GM23248 (cell line): ENCODE measurements at regions not wholly inside any gene's neighbourhood (a gene's known extent, or its start where the extent isn't known, plus 50 kb on each side); places are given as distances from the start of the nearest gene placed in this dataset.

Experiments used
- EZH2 ChIP-seq: fragments of 200-600 bp; sonication (generic); IDR thresholded peaks from 2 replicates; pipeline ENCODE4 v1.6.1; 2018; ENCODE audit warnings: antibody characterized with exemption, mild to moderate bottlenecking; ENCODE audit not compliant: insufficient read depth, poor library complexity, severe bottlenecking
- EZH2phosphoT487 ChIP-seq: fragments of 200-600 bp; sonication (generic); IDR thresholded peaks from 2 replicates; pipeline ENCODE4 v1.6.1; 2018; ENCODE audit warnings: antibody characterized with exemption, moderate library complexity, mild to moderate bottlenecking, low read depth; ENCODE audit not compliant: insufficient read depth

DNA sequence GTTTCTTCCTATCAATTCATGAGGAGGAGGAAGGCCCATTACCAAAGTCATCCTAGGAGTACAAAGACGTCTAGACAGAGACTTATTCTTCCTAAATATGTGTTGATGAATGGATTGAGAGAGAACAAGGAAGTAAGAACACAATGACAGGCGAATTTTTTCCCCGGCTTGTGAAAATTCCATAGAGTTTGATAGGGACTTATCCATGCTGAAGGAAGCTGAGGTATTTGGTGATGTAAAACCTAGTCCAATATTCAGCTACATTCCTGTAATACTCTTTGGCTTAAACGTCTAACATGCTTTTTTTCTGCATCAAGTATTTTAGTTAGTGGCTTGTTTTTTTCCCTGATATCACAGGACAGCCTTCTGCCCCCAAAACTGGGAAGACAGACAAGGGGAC, 121.9 kb upstream of the MYT1L start:
- TF ChIP-seq EZH2phosphoT487 (no peak), EZH2 (no peak)
